ENCODE measurements at regions not wholly inside any gene's neighbourhood (a gene's known extent, or its start where the extent isn't known, plus 50 kb on each side); places are given as distances from the start of the nearest gene placed in this dataset.

GRCh38 chr5:6822068-6822467 lies 108.8 kb downstream of the TENT4A start:
- in situ Hi-C loops (cut with HindIII; ENCODE audit: low pct_unique_long_range_greater_than_20kb, low sequenced_read_pairs): no loop called here
- no peak overlapping the region for H3K4me3 ChIP-seq (ENCODE audit: low read depth in 2 of 2, low read length in 2 of 2)
- ChIA-PET POLR2A (no interaction called here), CTCF (interaction anchor here (0.6 kb wide), 2 partner anchors 18 to 49 kb away, joined by 3 read pairs; no protein-coding TSS in a partner anchor)
- no peak overlapping the region for H3K27ac ChIP-seq (ENCODE audit: low read length)
- H3K36me3 ChIP-seq (ENCODE audit: control insufficient read depth, insufficient read depth, low read length): no peaks in the 10 kb centered on the region
- H3K4me1 ChIP-seq (ENCODE audit: control insufficient read depth, insufficient read depth, low read length): no peaks in the 10 kb centered on the region; the same call in 1 of the 2 replicates
- ATAC-seq (peak; percentile 60), DNase-seq (ENCODE audit: low read depth, low spot score) (no peak)
- intact Hi-C loops (cut with micrococcal nuclease; ENCODE audit: unreplicated experiment): no loop called here
- no peaks in the 10 kb centered on the region for H3K27me3 ChIP-seq (ENCODE audit: control insufficient read depth, insufficient read depth, low read length)
- no TSS peak for BruUV-seq (replicated peaks)
- TF ChIP-seq CTCF (IDR thresholded peaks at IDR 0.05) (no peak), SIN3A (IDR thresholded peaks at IDR 0.05; ENCODE audit: borderline replicate concordance, insufficient read depth, low read depth, low read length) (no peak), REST (IDR thresholded peaks at IDR 0.05; ENCODE audit: insufficient read depth in 1 of 2, low read depth in 2 of 2, low read length in 1 of 2) (no peak), POLR2AphosphoS5 (IDR thresholded peaks at IDR 0.05; ENCODE audit: low read depth, low read length) (no peak), TCF7L2 (IDR thresholded peaks at IDR 0.05; ENCODE audit: low read depth, low read length) (no peak)
- peaks cover 8% of the 10 kb centered on the region; the same call in 1 of the 2 replicates for H3K9me3 ChIP-seq (ENCODE audit: control insufficient read depth, insufficient read depth, low read depth, low read length)

- BruUV-seq (replicated peaks): no TSS peak
- POLR2A ChIA-PET: no interaction called here
- peaks cover 8% of the 10 kb centered on the region; the same call in 1 of the 2 replicates for H3K9me3 ChIP-seq (ENCODE audit: control insufficient read depth, insufficient read depth, low read depth, low read length)
- CTCF ChIA-PET: interaction anchor here (0.6 kb wide), 1 partner anchor 19 kb away, joined by 3 read pairs; no protein-coding TSS in a partner anchor
- intact Hi-C loops (cut with micrococcal nuclease; ENCODE audit: unreplicated experiment): no loop called here
- ATAC-seq: peak; percentile 56
- in situ Hi-C loops (cut with HindIII; ENCODE audit: low pct_unique_long_range_greater_than_20kb, low sequenced_read_pairs): no loop called here
- H3K4me3 ChIP-seq (ENCODE audit: low read depth in 2 of 2, low read length in 2 of 2): peak overlapping the region in 1 of 2 experiments; percentile 12; a peak in 2 of 4 replicates
- H3K27ac ChIP-seq (ENCODE audit: low read length): no peak overlapping the region; the same call in 1 of the 2 replicates
- no peaks in the 10 kb centered on the region for H3K27me3 ChIP-seq (ENCODE audit: control insufficient read depth, insufficient read depth, low read length)
- TF ChIP-seq POLR2AphosphoS5 (IDR thresholded peaks at IDR 0.05; ENCODE audit: low read depth, low read length) (no peak), TCF7L2 (IDR thresholded peaks at IDR 0.05; ENCODE audit: low read depth, low read length) (no peak), CTCF (IDR thresholded peaks at IDR 0.05) (no peak), SIN3A (IDR thresholded peaks at IDR 0.05; ENCODE audit: borderline replicate concordance, insufficient read depth, low read depth, low read length) (no peak), REST (IDR thresholded peaks at IDR 0.05; ENCODE audit: insufficient read depth in 1 of 2, low read depth in 2 of 2, low read length in 1 of 2) (no peak)
- H3K4me1 ChIP-seq (ENCODE audit: control insufficient read depth, insufficient read depth, low read length): no peaks in the 10 kb centered on the region; the same call in 1 of the 2 replicates
- H3K36me3 ChIP-seq (ENCODE audit: control insufficient read depth, insufficient read depth, low read length): no peaks in the 10 kb centered on the region
- no peak for DNase-seq (ENCODE audit: low read depth, low spot score)
These were observed 109.5 kb downstream of the TENT4A start for GRCh38 chr5:6822556-6823343.

All from Panc1 (cell line).